ENCODE measurements at regions not wholly inside any gene's neighbourhood (a gene's known extent, or its start where the extent isn't known, plus 50 kb on each side); places are given as distances from the start of the nearest gene placed in this dataset.

DNA sequence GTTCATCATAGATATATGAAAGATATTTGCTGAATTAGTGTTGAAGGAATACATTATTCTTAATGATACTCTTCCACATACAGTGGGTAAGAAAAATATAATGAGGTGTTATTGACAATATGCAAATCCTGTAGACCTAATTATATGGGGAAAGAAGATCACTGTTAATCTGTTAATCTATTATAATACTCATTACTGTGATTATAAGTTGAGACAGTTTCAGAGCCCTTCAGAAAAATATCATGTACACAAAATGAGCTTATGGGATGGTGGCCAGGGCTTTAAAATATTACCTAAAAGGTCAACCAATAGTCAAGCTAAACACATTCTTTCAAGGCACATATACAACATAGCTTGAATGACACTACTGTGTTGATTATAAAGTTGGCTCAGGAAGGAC lies 163.5 kb downstream of the NOL4 start:
- ChIA-PET CTCF (no interaction called here), POLR2A (no interaction called here)
- H3K4me3 Mint-ChIP-seq: no peak overlapping the region
- no peak for TF ChIP-seq ZNF263 (CRISPR knock-in tag; IDR thresholded peaks at IDR 0.05; ENCODE audit: low read depth)
- TF ChIP-seq SMAD4 (CRISPR knock-in tag; IDR thresholded peaks at IDR 0.05): no peak
- no peak for TF ChIP-seq ZNF138 (CRISPR knock-in tag; conservative IDR thresholded peaks at IDR 0.05)
- TF ChIP-seq, protein P1, sequence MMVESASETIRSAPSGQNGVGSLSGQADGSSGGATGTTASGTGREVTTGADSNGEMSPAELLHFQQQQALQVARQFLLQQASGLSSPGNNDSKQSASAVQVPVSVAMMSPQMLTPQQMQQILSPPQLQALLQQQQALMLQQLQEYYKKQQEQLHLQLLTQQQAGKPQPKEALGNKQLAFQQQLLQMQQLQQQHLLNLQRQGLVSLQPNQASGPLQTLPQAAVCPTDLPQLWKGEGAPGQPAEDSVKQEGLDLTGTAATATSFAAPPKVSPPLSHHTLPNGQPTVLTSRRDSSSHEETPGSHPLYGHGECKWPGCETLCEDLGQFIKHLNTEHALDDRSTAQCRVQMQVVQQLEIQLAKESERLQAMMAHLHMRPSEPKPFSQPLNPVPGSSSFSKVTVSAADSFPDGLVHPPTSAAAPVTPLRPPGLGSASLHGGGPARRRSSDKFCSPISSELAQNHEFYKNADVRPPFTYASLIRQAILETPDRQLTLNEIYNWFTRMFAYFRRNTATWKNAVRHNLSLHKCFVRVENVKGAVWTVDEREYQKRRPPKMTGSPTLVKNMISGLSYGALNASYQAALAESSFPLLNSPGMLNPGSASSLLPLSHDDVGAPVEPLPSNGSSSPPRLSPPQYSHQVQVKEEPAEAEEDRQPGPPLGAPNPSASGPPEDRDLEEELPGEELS (CRISPR knock-in tag; IDR thresholded peaks at IDR 0.05): no peak
- no peak for TF ChIP-seq NFYB (CRISPR knock-in tag; conservative IDR thresholded peaks at IDR 0.05; ENCODE audit: low read depth)
- TF ChIP-seq, protein P2, sequence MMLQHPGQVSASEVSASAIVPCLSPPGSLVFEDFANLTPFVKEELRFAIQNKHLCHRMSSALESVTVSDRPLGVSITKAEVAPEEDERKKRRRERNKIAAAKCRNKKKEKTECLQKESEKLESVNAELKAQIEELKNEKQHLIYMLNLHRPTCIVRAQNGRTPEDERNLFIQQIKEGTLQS (CRISPR knock-in tag; conservative IDR thresholded peaks at IDR 0.05): no peak
- TF ChIP-seq JAZF1 (CRISPR knock-in tag; IDR thresholded peaks at IDR 0.05): no peak
- TF ChIP-seq NR2C2 (CRISPR knock-in tag; IDR thresholded peaks at IDR 0.05): no peak
- TF ChIP-seq FOXK1 (CRISPR knock-in tag; IDR thresholded peaks at IDR 0.05): no peak
- TF ChIP-seq, protein P3, sequence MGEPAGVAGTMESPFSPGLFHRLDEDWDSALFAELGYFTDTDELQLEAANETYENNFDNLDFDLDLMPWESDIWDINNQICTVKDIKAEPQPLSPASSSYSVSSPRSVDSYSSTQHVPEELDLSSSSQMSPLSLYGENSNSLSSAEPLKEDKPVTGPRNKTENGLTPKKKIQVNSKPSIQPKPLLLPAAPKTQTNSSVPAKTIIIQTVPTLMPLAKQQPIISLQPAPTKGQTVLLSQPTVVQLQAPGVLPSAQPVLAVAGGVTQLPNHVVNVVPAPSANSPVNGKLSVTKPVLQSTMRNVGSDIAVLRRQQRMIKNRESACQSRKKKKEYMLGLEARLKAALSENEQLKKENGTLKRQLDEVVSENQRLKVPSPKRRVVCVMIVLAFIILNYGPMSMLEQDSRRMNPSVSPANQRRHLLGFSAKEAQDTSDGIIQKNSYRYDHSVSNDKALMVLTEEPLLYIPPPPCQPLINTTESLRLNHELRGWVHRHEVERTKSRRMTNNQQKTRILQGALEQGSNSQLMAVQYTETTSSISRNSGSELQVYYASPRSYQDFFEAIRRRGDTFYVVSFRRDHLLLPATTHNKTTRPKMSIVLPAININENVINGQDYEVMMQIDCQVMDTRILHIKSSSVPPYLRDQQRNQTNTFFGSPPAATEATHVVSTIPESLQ (CRISPR knock-in tag; IDR thresholded peaks at IDR 0.05): no peak
- no peak overlapping the region for H3K27ac Mint-ChIP-seq
- no peaks in the 10 kb centered on the region for H3K27me3 Mint-ChIP-seq (ENCODE audit: low read depth)
- peaks cover 5% of the 10 kb centered on the region; the same call in 1 of the 2 replicates for H3K9me3 Mint-ChIP-seq
- H3K4me1 Mint-ChIP-seq: no peaks in the 10 kb centered on the region
- no peak for DNase-seq (ENCODE audit: low spot score)
- no peak for ATAC-seq
- H3K36me3 Mint-ChIP-seq: no peaks in the 10 kb centered on the region

DNA sequence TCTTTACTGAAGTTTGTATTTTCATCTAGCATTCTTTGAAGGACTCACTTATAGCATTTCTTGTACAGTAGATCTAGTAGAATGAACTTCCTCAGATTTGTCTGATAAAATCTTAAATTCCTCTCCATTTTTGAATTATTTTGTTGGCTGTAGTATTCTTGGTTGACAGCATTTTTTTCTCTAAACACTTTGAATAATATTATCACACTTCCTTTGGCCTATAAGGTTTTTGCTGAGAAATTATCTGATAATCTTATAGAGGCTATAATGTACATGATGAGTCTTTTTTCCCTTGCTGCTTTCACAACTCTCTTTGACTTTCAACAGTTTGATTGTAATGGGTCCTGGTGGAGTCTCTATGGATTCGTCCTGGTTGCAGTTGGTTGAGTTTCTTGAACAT lies 169.5 kb downstream of the NOL4 start:
- ChIA-PET CTCF (no interaction called here), POLR2A (no interaction called here)
- DNase-seq (ENCODE audit: low spot score) (no peak), ATAC-seq (no peak)
- Mint-ChIP-seq H3K27me3 (ENCODE audit: low read depth) (no peaks in the 10 kb centered on the region), H3K27ac (no peak overlapping the region), H3K9me3 (peaks cover 15% of the 10 kb centered on the region), H3K4me1 (no peaks in the 10 kb centered on the region), H3K36me3 (peaks cover 6% of the 10 kb centered on the region), H3K4me3 (no peak overlapping the region)
- TF ChIP-seq, protein P4, sequence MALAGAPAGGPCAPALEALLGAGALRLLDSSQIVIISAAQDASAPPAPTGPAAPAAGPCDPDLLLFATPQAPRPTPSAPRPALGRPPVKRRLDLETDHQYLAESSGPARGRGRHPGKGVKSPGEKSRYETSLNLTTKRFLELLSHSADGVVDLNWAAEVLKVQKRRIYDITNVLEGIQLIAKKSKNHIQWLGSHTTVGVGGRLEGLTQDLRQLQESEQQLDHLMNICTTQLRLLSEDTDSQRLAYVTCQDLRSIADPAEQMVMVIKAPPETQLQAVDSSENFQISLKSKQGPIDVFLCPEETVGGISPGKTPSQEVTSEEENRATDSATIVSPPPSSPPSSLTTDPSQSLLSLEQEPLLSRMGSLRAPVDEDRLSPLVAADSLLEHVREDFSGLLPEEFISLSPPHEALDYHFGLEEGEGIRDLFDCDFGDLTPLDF (CRISPR knock-in tag; IDR thresholded peaks at IDR 0.05): no peak
- TF ChIP-seq, protein P5, sequence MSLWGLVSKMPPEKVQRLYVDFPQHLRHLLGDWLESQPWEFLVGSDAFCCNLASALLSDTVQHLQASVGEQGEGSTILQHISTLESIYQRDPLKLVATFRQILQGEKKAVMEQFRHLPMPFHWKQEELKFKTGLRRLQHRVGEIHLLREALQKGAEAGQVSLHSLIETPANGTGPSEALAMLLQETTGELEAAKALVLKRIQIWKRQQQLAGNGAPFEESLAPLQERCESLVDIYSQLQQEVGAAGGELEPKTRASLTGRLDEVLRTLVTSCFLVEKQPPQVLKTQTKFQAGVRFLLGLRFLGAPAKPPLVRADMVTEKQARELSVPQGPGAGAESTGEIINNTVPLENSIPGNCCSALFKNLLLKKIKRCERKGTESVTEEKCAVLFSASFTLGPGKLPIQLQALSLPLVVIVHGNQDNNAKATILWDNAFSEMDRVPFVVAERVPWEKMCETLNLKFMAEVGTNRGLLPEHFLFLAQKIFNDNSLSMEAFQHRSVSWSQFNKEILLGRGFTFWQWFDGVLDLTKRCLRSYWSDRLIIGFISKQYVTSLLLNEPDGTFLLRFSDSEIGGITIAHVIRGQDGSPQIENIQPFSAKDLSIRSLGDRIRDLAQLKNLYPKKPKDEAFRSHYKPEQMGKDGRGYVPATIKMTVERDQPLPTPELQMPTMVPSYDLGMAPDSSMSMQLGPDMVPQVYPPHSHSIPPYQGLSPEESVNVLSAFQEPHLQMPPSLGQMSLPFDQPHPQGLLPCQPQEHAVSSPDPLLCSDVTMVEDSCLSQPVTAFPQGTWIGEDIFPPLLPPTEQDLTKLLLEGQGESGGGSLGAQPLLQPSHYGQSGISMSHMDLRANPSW (CRISPR knock-in tag; conservative IDR thresholded peaks at IDR 0.05; ENCODE audit: low read depth): no peak
- TF ChIP-seq GRHL2 (CRISPR knock-in tag; IDR thresholded peaks at IDR 0.05; ENCODE audit: insufficient replicate concordance, severe bottlenecking) (no peak), CREM (CRISPR knock-in tag; IDR thresholded peaks at IDR 0.05) (no peak), NR1H2 (CRISPR knock-in tag; IDR thresholded peaks at IDR 0.05) (no peak), MXD4 (CRISPR knock-in tag; IDR thresholded peaks at IDR 0.05; ENCODE audit: borderline replicate concordance) (no peak), NR3C1 (CRISPR knock-in tag; conservative IDR thresholded peaks at IDR 0.05; ENCODE audit: low read depth) (no peak)
- TF ChIP-seq, protein P6, sequence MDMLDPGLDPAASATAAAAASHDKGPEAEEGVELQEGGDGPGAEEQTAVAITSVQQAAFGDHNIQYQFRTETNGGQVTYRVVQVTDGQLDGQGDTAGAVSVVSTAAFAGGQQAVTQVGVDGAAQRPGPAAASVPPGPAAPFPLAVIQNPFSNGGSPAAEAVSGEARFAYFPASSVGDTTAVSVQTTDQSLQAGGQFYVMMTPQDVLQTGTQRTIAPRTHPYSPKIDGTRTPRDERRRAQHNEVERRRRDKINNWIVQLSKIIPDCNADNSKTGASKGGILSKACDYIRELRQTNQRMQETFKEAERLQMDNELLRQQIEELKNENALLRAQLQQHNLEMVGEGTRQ (CRISPR knock-in tag; IDR thresholded peaks at IDR 0.05): no peak
- TF ChIP-seq, protein P7, sequence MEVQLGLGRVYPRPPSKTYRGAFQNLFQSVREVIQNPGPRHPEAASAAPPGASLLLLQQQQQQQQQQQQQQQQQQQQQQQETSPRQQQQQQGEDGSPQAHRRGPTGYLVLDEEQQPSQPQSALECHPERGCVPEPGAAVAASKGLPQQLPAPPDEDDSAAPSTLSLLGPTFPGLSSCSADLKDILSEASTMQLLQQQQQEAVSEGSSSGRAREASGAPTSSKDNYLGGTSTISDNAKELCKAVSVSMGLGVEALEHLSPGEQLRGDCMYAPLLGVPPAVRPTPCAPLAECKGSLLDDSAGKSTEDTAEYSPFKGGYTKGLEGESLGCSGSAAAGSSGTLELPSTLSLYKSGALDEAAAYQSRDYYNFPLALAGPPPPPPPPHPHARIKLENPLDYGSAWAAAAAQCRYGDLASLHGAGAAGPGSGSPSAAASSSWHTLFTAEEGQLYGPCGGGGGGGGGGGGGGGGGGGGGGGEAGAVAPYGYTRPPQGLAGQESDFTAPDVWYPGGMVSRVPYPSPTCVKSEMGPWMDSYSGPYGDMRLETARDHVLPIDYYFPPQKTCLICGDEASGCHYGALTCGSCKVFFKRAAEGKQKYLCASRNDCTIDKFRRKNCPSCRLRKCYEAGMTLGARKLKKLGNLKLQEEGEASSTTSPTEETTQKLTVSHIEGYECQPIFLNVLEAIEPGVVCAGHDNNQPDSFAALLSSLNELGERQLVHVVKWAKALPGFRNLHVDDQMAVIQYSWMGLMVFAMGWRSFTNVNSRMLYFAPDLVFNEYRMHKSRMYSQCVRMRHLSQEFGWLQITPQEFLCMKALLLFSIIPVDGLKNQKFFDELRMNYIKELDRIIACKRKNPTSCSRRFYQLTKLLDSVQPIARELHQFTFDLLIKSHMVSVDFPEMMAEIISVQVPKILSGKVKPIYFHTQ (CRISPR knock-in tag; IDR thresholded peaks at IDR 0.05): no peak
- TF ChIP-seq, protein P8, sequence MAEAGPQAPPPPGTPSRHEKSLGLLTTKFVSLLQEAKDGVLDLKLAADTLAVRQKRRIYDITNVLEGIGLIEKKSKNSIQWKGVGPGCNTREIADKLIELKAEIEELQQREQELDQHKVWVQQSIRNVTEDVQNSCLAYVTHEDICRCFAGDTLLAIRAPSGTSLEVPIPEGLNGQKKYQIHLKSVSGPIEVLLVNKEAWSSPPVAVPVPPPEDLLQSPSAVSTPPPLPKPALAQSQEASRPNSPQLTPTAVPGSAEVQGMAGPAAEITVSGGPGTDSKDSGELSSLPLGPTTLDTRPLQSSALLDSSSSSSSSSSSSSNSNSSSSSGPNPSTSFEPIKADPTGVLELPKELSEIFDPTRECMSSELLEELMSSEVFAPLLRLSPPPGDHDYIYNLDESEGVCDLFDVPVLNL (CRISPR knock-in tag; IDR thresholded peaks at IDR 0.05; ENCODE audit: borderline replicate concordance, low read depth): no peak
- TF ChIP-seq, protein P9, sequence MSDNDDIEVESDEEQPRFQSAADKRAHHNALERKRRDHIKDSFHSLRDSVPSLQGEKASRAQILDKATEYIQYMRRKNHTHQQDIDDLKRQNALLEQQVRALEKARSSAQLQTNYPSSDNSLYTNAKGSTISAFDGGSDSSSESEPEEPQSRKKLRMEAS (CRISPR knock-in tag; IDR thresholded peaks at IDR 0.05): no peak

Measured in WTC11 (cell line).